HCT116 (cell line): ENCODE measurements at regions not wholly inside any gene's neighbourhood (a gene's known extent, or its start where the extent isn't known, plus 50 kb on each side); places are given as distances from the start of the nearest gene placed in this dataset.

Experiments
- ATAC-seq: fragments of 200-7000 bp; cut with Tn5 transposase; 2 replicates; pipeline ENCODE4 v1.9.1; 2020; ENCODE audit warnings: mild to moderate bottlenecking, moderate library complexity
- BruUV-seq: library from RNA; stranded (reverse); fragments of 400-500 nt; replicated peaks from 2 replicates; lab custom pipeline; 2021; lab: Mats Ljungman, UMichigan
- CTCF ChIA-PET: fragments of 300-600 bp; sonication (Branson Sonifier 250); formaldehyde crosslinking; loops from one replicate; lab custom pipeline; 2021; ENCODE audit warnings: antibody characterized with exemption; lab: Charles Lee
- POLR2A ChIA-PET: fragments of 300-600, 350-600 bp; sonication (Branson Sonifier 250); formaldehyde crosslinking; loops from one replicate; lab custom pipeline; 2021; ENCODE audit warnings: antibody characterized with exemption; lab: Charles Lee
- RAD21 ChIA-PET, 2 experiments: fragments of 300-600 bp; sonication (Branson Sonifier 250); formaldehyde crosslinking; loops; one replicate each; lab custom pipeline; 2023; ENCODE audit warnings: low total read pairs in 2 of 2; ENCODE audit not compliant: uncharacterized antibody in 2 of 2, unreplicated experiment in 2 of 2, low non-redundant PET in 1 of 2; lab: Charles Lee
- DNase-seq: peaks from one replicate; pipeline ENCODE4 v3.0.0-alpha.2; 2010; ENCODE audit warnings: low read depth, low spot score
- H2AFZ ChIP-seq: fragments of 200-600 bp; shearing (Covaris generic), sonication (generic); 2 replicates; pipeline ENCODE4 v1.6.1; 2017; ENCODE audit warnings: low read depth, mixed run types, mixed read lengths, antibody characterized with exemption, low read length; ENCODE audit not compliant: poor library complexity, severe bottlenecking
- H3K27ac ChIP-seq: 2 replicates; pipeline ENCODE4 v1.5.1; 2012; ENCODE audit warnings: low read depth, low read length
- H3K27me3 ChIP-seq: fragments of 200-600 bp; sonication (generic); 2 replicates; pipeline ENCODE4 v1.6.1; 2016; ENCODE audit warnings: mixed run types, low read length, mixed read lengths; ENCODE audit not compliant: insufficient read depth
- H3K36me3 ChIP-seq, 2 experiments: fragments of 200-500 bp in 1 of 2; fragments of 200-600 bp in 1 of 2; sonication (Bioruptor generic) in 1 of 2; sonication (generic) in 1 of 2; 2 replicates each; pipeline versions ENCODE4 v1.5.1 to v1.6.1; 2014 to 2016; ENCODE audit warnings: low read length in 2 of 2, inconsistent platforms in 1 of 2, mixed read lengths in 1 of 2, mixed run types in 1 of 2; ENCODE audit not compliant: insufficient read depth in 2 of 2, control insufficient read depth in 1 of 2
- H3K4me1 ChIP-seq, 2 experiments: fragments of 200-600 bp in 1 of 2; sonication (generic) in 1 of 2; 2 replicates each; pipeline versions ENCODE4 v1.5.1 to v1.6.1; 2012 to 2017; ENCODE audit warnings: low read length in 2 of 2, inconsistent platforms in 1 of 2, mild to moderate bottlenecking in 1 of 2, mixed read lengths in 1 of 2, mixed run types in 1 of 2, moderate library complexity in 1 of 2; ENCODE audit not compliant: insufficient read depth in 2 of 2, control insufficient read depth in 1 of 2
- H3K4me2 ChIP-seq: fragments of 200-600 bp; sonication (generic); 2 replicates; pipeline ENCODE4 v1.6.1; 2017; ENCODE audit warnings: mixed run types, low read length, mixed read lengths
- H3K4me3 ChIP-seq, 2 experiments: fragments of 200-600 bp in 1 of 2; sonication (generic) in 1 of 2; replicated peaks in 1 of 2; 2 replicates each; pipeline ENCODE4 v1.5.1; 2011 to 2016; ENCODE audit warnings: low read length in 2 of 2, control low read depth in 1 of 2, low read depth in 1 of 2, mild to moderate bottlenecking in 1 of 2, mixed read lengths in 1 of 2, mixed run types in 1 of 2
- H3K79me2 ChIP-seq: fragments of 200-600 bp; sonication (generic); 2 replicates; pipeline ENCODE4 v1.6.1; 2017; ENCODE audit warnings: mild to moderate bottlenecking, mixed run types, low read length, moderate library complexity, mixed read lengths; ENCODE audit not compliant: insufficient read depth
- H3K9ac ChIP-seq: fragments of 200-600 bp; sonication (generic); 2 replicates; pipeline ENCODE4 v1.6.1; 2016; ENCODE audit warnings: low read length, mixed read lengths
- H3K9me2 ChIP-seq: fragments of 200-600 bp; sonication (generic), shearing (Covaris generic); 2 replicates; pipeline ENCODE4 v1.6.1; 2017; ENCODE audit warnings: mixed run types, mild to moderate bottlenecking, moderate library complexity; ENCODE audit not compliant: insufficient read depth
- H3K9me3 ChIP-seq, 2 experiments: fragments of 200-500 bp in 1 of 2; fragments of 200-600 bp in 1 of 2; sonication (Bioruptor generic) in 1 of 2; sonication (generic) in 1 of 2; 2 replicates each; pipeline ENCODE4 v1.6.1; 2014 to 2017; ENCODE audit warnings: low read length in 2 of 2, mixed read lengths in 2 of 2, inconsistent platforms in 1 of 2, low read depth in 1 of 2, mild to moderate bottlenecking in 1 of 2, mixed run types in 1 of 2, moderate library complexity in 1 of 2; ENCODE audit not compliant: control insufficient read depth in 1 of 2, insufficient read depth in 1 of 2
- H4K20me1 ChIP-seq: fragments of 200-600 bp; sonication (generic), shearing (Covaris generic); 2 replicates; pipeline ENCODE4 v1.6.1; 2017; ENCODE audit warnings: mixed run types, mild to moderate bottlenecking, moderate library complexity; ENCODE audit not compliant: insufficient read depth
- CBX3 ChIP-seq: IDR thresholded peaks from 2 replicates; pipeline ENCODE4 v1.6.1; 2012; ENCODE audit warnings: low read depth
- EGR1 ChIP-seq: IDR thresholded peaks from 2 replicates; pipeline ENCODE4 v1.6.1; 2012; ENCODE audit warnings: low read depth
- ELF1 ChIP-seq: IDR thresholded peaks from 2 replicates; pipeline ENCODE4 v1.6.1; 2012; ENCODE audit warnings: low read depth, borderline replicate concordance
- POLR2AphosphoS5 ChIP-seq: IDR thresholded peaks from 2 replicates; pipeline ENCODE4 v1.6.1; 2011; ENCODE audit warnings: mild to moderate bottlenecking, low read depth, low read length, moderate library complexity
- RAD21 ChIP-seq: IDR thresholded peaks from 2 replicates; pipeline ENCODE4 v1.6.1; 2012; ENCODE audit warnings: low read depth, mild to moderate bottlenecking
- SIN3A ChIP-seq: IDR thresholded peaks from 2 replicates; pipeline ENCODE4 v1.6.1; 2012; ENCODE audit warnings: low read depth
- ZBTB33 ChIP-seq: IDR thresholded peaks from 2 replicates; pipeline ENCODE4 v1.6.1; 2011; ENCODE audit warnings: mild to moderate bottlenecking, low read length, moderate library complexity; ENCODE audit not compliant: insufficient replicate concordance; ENCODE audit errors: extremely low read depth
- ZFX ChIP-seq: fragments of 450-650 bp; IDR thresholded peaks from 2 replicates; pipeline ENCODE4 v1.6.1; 2017
- intact Hi-C: fragments of 100-400 bp; cut with micrococcal nuclease; formaldehyde crosslinking; loops from 2 replicates; pipeline ENCODE4 v1.10.0; 2022
- TF ChIP-seq, protein P1 (sequence below): IDR thresholded peaks from 2 replicates; pipeline ENCODE4 v1.6.1; 2012
- TF ChIP-seq, protein P2 (sequence below): IDR thresholded peaks from 2 replicates; pipeline ENCODE4 v1.6.1; 2012

DNA sequence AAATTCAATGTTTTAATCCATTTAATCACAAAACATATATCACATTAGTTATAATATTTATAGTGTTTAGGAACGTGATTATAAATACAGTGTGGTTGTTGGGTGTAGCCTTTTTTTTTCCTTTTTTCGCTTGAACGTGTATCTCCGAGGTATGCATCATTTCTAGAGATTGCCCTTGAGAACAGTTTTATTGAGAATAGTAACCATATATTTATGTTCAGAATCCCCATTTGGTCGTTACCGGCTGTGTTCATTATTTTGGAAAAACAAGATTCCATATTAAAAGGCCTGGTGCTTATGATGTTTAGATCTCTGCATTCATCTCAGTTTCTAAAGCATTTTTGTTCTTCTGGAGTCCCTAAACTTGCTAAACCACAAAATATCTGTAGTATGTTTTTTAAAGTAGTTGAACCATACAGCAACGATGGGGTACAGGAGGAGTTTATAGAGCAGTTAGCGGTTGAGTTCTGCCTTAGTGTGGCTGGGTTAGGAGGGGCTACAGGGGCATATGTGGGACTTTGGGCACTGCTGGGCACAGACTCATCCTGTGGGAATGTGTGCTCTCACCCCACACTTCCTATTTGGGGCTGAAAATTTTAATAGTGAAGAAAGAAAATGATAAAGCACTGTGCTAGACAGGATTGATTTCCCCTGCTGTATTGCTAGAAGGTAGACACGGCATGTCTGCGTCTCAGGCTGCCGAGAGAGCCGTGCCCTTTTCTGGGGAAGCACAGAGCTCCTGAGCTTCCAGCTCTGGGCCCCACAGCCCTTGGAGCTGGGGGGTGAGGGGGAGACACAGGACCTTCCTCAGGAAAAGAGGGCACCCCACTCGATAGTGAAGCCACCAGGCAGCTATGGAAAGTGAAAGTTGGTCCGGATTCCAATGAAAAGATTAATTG lies 81.5 kb upstream of the PPARA start:
- Histone ChIP-seq H3K27ac (peak overlapping the region; percentile 100), H3K27me3 (no peaks in the 10 kb centered on the region), H2AFZ (no peak overlapping the region), H3K36me3 (peaks cover 3 to 14% of the 10 kb centered on the region in 2 experiments; a peak in 3 of 4 replicates), H3K9me3 (no peaks in the 10 kb centered on the region), H4K20me1 (no peaks in the 10 kb centered on the region), H3K4me3 (peak overlapping the region; percentile 74 to 81), H3K4me1 (peaks cover 15 to 58% of the 10 kb centered on the region in 2 experiments), H3K9me2 (no peaks in the 10 kb centered on the region), H3K9ac (peak overlapping the region; percentile 83), H3K79me2 (peaks cover 89% of the 10 kb centered on the region), H3K4me2 (peak overlapping the region; percentile 90)
- ChIA-PET CTCF (interaction anchor here (2.1 kb wide), 1 partner anchor 62 kb away, joined by 13 read pairs; no protein-coding TSS in a partner anchor), RAD21 (no interaction called here), POLR2A (interaction anchor here (0.8 to 2.7 kb wide), 8 partner anchors 12 to 62 kb away, joined by 3 to 9 read pairs (median 6); no protein-coding TSS in a partner anchor)
- TF ChIP-seq CBX3 (no peak), RAD21 (no peak), ZFX (no peak), ZBTB33 (no peak), ELF1 (no peak), EGR1 (no peak), SIN3A (0 out of 2 replicates have a peak, but pooled peaks have one; percentile 15), POLR2AphosphoS5 (no peak)
- TF ChIP-seq, protein P1, sequence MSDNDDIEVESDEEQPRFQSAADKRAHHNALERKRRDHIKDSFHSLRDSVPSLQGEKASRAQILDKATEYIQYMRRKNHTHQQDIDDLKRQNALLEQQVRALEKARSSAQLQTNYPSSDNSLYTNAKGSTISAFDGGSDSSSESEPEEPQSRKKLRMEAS: 0 out of 2 replicates have a peak, but pooled peaks have one; percentile 27
- TF ChIP-seq, protein P2, sequence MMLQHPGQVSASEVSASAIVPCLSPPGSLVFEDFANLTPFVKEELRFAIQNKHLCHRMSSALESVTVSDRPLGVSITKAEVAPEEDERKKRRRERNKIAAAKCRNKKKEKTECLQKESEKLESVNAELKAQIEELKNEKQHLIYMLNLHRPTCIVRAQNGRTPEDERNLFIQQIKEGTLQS: no peak
- BruUV-seq: TSS peak; percentile 97
- ATAC-seq: no peak
- intact Hi-C loops: loop anchor here (1.0 kb wide), 1 partner anchor 55 kb away; no protein-coding TSS in a partner anchor
- DNase-seq: no peak
